Spleen (tissue), 7 donors: ENCODE measurements at regions not wholly inside any gene's neighbourhood (a gene's known extent, or its start where the extent isn't known, plus 50 kb on each side); places are given as distances from the start of the nearest gene placed in this dataset.

ENCODE experiments used
- CTCF ChIP-seq, 11 experiments: fragments of 200-600 bp in 7 of 11; fragments of 450-650 bp in 4 of 11; sonication (generic) in 4 of 11; IDR thresholded peaks in 8 of 11; conservative IDR thresholded peaks in 3 of 11; 1 replicate in 7 of 11; 2 replicates in 4 of 11; pipeline versions ENCODE4 v1.4.0 to v1.8.0; 2016 to 2021; ENCODE audit warnings: antibody characterized with exemption in 11 of 11, inconsistent platforms in 4 of 11, mild to moderate bottlenecking in 1 of 11
- POLR2A ChIP-seq, 3 donors: fragments of 450-650 bp; IDR thresholded peaks; one replicate each; pipeline ENCODE4 v1.5.1; 2017; ENCODE audit warnings: antibody characterized with exemption in 3 of 3, mild to moderate bottlenecking in 1 of 3
- POLR2AphosphoS5 ChIP-seq, 3 donors: sonication (generic); formaldehyde crosslinking; IDR thresholded peaks; one replicate each; pipeline ENCODE4 v1.5.1; 2017; ENCODE audit warnings: antibody characterized with exemption in 3 of 3
- donor health status: DM: no; HTN: no; CAD: no; lungs with moderate emphysema.
- donor health status: DM: no; HTN: no; CAD: no.
- donor health status: DM: no; HTN: no; CAD: no.

- TF ChIP-seq POLR2A (IDR thresholded peaks at IDR 0.05) = no peak
- TF ChIP-seq CTCF (IDR thresholded peaks at IDR 0.05 in 8 of 11, conservative IDR thresholded peaks at IDR 0.05 in 3 of 11) = no peak
- no peak for TF ChIP-seq POLR2AphosphoS5 (IDR thresholded peaks at IDR 0.05)
Measured at GRCh38 chr5:30156156-30156555, 1037.3 kb upstream of the CDH6 start.
